ENCODE measurements at regions not wholly inside any gene's neighbourhood (a gene's known extent, or its start where the extent isn't known, plus 50 kb on each side); places are given as distances from the start of the nearest gene placed in this dataset.

DNA sequence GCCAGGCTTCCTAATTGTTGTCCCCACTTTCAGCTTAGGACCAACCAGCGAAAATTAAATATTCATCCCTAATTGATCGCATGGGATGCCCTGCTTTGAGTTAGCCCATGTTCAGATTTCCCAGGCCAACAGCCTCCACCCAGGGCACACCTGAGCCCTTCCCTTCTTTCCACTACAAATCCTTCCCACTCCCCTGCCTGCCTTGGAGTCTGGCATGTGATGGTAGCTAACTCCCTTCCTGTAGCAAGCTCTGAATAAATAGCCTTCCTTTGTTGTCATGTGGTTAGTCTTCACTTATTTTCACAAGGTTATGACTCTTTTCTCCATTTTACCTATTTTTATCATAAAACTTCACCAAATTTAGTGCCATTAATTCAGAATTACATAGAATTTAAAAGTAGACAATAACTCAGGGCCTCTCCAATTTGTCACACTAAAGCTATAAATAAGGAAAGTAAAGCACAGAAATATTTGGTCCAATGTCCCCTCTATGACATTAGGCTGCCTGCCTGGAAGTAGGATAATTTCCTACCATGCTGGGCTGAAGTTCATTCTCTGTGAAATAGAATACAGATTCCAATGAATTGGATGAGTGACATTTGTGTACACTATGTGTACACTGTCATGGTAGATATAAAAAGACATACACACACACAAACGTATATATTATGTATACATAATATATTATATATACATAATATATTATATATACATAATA, 166.4 kb upstream of the CPEB2 start:
- DNase-seq (ENCODE audit: low read depth in 2 of 2) = no peak

DNA sequence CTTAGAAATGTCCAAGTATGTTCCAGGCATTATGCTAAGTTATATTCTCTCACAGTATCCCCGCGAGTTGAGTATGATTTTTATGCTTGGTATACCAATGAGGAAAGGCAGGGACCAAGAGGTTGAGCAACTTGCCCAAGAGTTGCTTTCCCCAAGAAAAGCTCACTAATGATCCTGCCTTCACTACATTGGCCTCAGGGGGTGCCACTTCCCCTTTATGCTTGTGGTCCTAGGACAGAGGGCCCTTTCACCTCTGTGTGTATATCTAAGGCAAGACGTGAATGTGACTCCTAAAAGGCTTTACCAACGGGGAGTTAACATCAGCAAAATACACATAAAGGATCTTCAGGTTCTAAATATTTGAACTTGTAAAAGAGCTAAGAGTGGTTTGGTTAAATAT, 164.4 kb upstream of the CPEB2 start:
- DNase-seq (ENCODE audit: low read depth in 2 of 2) = no peak

DNA sequence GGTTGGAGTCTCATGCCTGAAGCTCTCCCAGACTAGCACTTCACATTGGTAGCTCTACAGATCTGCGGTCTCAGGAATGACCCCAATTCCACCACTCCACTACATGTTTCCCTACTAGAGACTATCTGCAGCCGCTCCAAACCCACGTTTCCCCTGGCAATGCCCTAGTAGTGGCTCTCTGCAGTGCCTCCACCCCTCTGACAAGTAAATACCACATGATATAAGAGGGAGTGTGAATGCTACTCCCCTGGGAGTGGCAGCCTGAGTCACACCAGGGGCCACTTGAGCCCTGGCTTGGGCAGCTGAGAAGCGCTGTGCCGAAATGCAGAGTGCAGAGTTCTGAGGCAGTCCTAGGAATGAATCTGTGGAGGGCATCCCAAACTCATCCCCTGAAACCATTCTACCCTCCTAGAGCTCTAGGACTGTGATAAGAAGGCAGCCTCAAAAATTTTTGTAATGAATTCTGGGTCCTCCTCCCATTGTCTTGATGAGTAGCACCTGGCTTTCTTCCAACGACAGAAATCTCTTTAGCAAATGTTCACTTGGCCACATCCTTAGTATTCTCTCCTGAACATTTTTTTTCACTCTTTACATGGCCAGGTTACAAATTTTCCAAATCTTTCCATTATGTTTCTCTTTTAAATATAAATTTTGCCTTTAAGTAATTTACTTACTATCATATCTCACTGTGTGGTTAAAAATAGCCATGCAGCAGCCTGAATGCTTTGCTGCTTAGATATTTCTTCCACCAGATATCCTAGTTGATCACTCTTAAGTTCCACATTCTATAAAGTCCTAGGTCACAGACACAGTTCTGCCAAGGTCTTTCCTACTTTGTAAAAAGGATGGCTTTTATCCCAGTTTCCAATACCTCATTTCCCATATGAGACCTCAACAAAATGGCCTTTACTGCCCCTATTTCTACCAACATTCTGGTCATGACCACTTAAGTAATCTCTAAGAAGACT, 160.2 kb upstream of the CPEB2 start:
- DNase-seq (ENCODE audit: low read depth in 2 of 2) = no peak

DNA sequence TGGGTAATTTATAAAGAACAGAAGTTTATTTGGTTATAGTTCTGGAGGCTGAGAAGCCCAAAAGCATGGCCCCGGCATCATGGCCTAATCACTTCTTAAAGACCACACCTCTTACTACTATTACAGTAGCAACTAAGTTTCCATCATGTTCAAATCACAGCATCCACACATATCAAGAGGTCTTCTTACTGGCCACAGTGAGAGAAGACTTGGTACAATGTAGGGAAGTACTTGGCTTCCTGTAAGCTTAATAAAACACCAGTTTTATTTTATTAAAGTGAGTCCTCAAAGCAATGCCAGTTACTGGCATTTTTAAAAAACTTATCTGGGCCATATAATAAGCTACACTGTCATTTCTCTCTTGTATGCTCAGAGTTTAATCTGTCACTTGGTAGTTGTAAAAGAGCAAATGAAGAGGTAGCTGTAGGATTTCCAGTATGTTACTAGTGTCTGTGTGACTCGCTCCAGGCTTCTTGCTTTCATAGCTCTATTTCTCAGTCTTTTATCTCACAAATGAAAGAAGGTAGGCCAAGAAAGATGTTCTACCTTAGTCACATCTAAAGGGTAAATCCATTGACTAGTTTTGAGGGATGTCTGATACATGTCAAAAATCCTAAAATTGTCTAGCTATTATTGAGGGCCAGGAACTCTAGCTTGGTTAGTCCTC, 159.2 kb upstream of the CPEB2 start:
- no peak for DNase-seq (ENCODE audit: low read depth in 2 of 2)

DNA sequence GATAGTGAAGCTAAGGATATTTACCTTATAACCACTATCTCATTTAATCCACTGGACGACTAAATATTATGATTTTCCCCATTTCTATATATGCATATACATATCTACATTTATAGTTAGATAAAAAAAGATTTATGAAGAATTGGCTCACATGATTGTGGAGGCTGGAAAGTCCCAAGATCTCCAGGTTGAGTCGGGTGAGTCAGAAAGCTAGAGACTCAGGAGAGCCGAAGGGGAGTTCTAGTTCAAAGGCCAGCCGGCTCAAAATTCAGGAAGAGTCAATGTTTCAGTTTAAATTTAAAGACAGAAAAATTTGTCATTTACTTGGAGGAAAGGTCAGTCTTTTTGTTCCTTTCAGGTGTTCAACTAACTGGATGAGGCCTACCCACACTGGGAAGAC, 158.2 kb upstream of the CPEB2 start:
- DNase-seq (ENCODE audit: low read depth in 2 of 2) = no peak

DNA sequence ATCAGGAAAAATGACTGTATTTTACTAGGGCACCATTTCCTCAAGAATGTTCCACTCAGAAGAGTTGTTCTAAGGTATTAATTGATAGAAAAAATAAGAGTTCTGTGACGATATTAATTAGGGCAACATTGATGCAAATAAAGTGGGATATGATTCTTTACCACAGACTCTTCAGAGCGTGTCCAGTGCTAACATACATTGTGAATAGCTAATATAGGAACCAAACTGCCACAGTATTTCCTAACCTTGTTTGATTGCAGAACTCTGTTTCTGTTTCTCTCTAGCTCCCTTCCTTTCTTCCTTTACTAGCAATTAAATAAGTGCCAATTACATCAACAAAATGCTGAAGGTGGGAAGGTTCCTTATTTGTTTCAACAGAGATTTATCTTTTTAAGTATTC, 154.1 kb upstream of the CPEB2 start:
- no peak for DNase-seq (ENCODE audit: low read depth in 2 of 2)

DNA sequence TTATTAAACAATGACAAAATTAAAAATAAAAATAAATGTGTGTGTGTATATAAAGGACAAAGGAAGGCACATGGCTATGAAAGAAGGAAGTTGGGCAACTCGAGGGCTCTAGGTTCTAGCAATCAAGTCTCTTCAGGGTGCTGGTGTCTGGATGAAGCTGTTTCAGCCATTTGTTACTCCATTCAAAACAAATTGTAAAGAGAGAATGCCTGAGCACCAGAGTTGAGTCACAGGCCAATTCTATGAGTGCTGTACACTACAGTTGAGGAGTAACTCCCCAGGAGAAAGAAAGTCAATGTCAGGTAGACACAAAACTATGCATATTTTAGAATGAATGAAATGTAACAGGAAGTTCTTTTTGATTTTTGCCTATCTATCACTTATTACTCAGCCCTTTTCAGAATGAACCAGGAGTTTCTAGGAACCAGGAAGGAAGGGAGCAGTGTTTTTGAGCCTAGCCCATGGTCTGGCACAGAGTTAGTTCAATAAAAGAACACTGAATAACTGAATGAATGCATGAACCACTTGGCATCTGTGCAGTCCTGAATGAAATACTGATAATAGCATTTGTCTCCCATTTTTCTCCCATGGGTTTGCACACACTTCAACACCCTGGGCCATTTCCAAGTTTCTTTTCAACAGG, 151.7 kb upstream of the CPEB2 start:
- DNase-seq (ENCODE audit: low read depth in 2 of 2) = no peak

DNA sequence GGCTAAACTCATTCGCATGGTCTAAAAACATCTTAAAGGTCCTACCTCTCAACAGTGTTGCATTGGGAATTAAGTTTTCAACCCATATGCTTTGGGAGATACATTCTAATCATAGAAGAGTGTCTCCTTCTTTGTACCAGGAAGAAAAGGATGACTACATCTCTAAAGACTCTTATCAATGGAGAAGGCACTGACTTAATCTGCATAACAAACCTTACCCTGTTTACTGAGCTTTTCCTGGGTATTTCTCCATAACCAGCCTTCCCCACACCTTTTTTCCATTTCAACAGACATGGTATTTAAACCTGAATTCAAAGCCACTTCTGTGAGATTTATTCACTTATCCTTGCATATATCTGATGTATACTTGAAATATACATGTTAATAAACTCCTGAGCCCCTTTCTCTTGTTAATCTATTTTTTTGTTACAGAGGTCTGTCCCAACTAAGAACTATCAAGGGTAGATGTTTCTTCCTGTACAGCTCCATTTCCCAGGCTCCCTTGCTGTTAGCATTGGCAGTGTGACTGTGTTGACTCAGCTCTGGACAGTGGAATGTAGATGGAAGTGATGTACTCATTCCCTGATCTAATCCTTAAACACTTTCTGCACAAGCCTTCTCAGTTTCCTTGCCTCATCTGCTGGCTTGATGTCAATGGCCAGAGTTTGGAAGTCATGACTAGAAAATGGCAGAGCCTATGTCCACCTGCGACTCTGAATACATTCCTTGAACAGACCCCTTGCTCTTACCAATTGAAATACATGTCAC, 148.9 kb upstream of the CPEB2 start:
- no peak for DNase-seq (ENCODE audit: low read depth in 2 of 2)

DNA sequence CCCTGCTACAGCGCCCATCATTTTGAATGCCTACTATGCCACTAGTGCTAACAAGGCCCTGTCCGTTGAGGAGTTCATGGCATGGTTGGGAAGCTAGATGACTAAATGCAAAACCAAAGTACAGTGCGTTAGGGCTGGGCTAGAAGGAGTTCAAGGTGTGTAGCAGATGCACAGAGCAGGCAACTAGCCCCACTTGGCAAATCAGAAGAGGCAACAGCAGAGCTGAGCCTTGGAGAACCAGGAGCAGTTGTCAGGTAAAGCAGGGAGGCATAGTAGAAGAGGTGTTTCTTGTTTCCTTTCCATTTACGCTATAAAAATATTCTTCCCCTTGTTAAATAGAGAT, 146.6 kb upstream of the CPEB2 start:
- no peak for DNase-seq (ENCODE audit: low read depth in 2 of 2)

DNA sequence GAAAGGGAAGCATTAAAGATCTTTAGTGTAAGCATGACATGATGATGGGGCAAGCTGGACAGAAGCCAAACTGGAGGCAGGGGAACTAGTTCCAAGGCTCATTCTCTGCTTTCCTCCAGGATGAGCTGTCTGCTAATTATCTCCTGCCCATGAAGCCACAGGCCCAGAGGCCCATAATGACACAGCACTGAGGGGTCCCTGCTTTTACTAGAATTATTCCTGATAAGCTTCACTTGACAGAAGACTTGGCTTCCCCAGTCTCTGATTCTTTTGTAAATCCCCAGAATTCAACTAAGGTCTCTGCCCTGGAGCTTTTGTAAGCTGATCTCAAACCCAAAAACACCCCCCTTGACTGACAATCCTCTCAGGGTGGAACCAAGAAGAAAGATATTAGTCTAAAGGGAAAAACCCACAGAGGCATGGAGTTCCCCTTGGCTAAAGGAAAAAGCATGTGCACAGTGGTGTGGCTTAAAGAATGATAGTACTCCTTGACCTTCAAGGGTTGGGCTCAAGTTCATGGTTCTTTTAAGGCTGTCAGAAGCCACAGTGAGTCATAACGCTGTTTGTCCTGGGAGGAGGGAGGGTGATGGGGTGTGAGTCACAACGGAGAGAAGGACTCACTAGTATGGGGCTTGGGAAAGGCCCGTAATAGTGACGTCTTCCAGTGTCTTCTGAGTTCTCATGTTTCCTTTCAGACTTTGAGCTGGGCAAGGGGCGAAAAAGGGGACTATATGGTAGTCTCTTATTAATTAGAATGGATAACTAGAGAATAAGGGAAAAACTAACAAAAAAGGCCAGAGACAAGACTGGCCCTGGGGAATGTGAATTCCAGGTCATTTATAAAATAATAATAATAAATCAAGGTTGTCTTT, 146.0 kb upstream of the CPEB2 start:
- peak; percentile 28 to 69 for DNase-seq (ENCODE audit: low read depth in 2 of 2)

DNA sequence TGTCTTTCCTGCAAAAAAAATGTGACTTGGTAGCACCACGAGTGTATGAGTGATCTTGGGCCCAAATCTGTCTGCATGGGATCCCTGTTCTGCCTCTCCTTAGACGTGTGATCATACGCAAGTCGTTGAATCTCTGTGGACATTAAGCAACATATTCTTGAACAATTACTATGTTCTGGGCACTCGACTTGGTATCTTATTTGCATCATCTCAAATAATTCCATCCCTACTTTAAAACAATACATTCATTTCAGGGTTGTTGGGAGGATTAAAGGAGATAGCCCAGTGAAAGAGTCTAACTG, 145.4 kb upstream of the CPEB2 start:
- DNase-seq (ENCODE audit: low read depth in 2 of 2) = no peak

DNA sequence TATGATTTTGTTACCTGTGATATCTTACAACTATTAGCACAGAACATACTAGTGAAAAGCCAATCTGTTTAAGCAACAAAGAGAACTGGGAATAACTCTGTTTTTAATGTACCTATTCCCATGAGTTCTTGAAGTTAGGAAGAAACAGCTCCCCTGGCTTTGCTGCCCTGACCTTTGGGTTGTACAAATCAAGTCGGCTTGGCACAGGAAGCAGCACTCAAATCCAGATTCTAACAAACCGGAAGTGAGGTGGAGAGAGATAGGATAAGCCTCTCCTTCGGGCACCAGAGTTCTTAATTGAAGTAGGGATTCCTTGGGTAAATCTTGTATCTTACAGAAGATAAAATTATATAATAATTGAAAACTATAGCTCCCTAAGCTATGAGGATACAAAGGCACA, 144.8 kb upstream of the CPEB2 start:
- DNase-seq (ENCODE audit: low read depth in 2 of 2) = no peak

DNA sequence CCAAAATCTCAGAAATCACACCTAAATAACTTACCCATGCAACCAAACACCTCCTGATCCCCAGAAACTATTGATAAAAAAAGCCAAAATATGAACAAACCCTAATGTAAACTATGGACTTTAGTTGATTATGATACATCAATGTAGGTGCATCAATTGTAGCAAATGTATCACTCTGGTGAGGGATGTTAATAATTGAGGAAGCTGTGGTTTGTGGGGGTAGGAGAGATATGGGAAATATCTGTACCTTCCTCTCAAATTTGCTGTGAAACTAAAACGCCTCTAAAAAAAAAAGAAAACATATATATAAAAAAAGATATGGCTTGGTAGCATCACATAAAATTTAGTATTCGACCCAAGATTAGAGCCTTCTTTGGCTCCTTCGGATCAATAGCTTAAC, 144.3 kb upstream of the CPEB2 start:
- DNase-seq (ENCODE audit: low read depth in 2 of 2) = no peak

DNA sequence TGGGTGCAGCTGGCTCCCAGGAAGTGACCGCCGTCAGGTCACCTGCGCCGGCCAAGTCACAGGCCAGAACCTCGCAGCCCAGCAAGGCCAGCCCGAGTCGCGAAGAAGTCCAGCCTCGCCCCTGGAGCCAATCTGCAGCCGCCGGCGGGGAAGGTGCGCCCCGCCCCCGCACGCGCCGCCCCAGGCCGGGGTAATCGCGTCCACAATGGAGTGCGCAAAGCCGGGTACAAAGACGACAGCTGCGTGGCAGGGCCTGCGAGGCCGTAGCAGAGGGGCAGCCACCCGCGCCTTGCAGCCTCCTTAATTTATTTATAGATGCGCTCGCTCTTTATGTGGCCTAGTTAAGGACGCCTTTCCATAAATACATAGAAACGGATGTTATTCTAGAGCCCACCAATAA, 139.4 kb upstream of the CPEB2 start:
- DNase-seq (ENCODE audit: low read depth in 2 of 2) = no peak

DNA sequence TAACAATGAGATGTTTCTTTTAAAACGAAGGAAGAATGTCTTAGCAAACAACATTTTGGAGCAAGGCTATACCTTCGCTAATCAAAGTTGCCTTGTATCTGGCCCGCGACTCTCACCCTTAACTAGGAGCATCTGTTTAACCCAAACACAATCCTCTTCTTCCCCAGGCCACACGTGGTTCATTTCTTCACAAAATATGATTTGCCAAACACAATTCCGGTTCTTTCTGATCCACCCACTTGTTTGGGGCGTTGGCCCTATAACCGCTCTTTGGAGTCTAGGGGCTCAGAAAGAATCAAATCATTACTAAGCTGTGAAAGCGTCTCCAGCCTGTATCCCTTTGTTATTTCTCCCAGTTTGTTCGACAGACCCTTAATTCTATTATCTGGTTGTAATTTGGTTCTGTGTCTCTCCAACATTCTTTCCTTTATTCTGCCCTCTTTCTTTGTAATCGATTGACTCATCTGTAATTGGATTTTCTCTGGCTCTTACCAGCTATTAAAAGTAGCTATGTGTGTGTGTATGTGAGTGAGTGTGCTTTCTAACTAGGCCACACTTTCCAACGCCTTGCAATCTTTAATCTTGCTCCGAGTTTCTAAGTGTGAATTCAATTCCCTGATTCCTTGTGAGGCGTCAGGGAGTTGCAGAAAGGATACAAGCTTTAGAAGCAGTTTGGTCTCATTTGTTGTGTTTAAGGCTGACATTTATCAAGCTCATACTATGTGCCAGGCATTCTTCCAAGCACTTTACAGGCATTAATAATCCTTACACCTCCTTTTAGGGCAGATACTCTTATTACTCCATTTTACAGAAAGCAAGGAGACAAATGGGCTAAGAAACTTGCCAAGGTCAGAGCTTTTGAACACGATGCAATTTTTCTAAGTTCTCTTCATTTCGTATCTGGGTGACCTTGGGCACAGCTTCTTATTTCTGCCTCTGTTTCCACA, 138.6 kb upstream of the CPEB2 start:
- no peak for DNase-seq (ENCODE audit: low read depth in 2 of 2)

DNA sequence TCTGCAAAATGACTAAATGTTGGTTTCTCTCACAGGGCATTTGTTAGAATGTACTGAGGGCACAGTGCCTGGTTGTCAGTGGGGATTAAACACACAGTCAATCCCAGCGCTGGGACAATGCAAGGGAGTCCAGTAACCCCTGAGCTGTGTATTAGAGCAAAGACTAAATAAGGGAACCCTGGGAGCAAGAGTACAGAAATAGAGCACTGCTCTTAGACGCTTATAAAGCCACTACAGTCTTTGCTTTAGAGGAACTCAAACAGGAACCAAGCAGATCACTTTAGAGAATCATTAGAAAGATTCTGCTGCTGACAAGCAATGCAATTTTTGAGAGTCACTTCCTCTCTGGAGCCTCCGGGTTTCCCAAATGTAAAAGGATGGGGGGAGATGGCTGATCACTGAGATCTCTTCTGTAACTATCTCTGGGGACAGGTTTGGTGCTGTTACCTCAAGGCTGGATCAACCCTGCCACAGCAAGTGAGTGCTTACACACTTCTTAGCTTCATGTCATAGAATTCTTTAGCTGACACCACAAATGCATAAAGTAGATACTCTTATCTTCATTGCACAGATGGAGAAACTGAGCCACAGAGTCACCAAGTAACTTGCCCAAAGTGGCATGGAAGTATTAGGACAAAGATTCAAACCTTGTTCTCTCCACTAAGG, 137.8 kb upstream of the CPEB2 start:
- no peak for DNase-seq (ENCODE audit: low read depth in 2 of 2)

DNA sequence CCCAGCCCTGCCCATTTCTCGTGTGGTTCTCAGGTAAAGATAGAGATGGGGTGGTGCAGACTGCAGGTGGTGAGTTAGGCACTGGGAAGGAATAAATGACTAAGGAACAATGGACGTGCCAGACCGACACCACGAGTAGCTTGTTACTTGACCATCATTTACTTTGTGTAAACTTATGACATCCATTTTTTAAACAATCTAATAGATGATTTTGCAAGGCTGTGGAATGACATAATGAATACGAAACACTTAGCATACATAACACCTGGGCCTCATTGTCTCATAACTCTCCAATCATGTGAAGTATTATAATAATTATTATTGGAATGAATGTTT, 137.3 kb upstream of the CPEB2 start:
- no peak for DNase-seq (ENCODE audit: low read depth in 2 of 2)

DNA sequence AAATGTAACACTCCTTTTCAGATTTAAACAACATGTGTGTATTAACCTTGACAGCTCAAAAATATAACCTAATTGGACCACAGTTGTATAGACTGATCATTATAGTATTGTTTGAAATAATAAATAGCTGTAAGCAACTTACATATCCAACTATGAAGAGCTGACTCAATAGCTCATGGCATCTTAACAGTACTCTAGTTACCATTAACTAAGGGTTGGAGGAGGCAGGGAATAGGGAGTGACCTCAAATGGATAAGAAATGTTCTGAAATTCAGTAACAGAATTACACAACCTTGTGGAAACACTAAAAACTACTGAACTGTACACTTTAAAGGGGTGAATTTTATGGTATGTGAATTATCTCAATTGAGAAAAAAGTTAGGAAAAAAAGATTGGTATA, 136.5 kb upstream of the CPEB2 start:
- no peak for DNase-seq (ENCODE audit: low read depth in 2 of 2)

DNA sequence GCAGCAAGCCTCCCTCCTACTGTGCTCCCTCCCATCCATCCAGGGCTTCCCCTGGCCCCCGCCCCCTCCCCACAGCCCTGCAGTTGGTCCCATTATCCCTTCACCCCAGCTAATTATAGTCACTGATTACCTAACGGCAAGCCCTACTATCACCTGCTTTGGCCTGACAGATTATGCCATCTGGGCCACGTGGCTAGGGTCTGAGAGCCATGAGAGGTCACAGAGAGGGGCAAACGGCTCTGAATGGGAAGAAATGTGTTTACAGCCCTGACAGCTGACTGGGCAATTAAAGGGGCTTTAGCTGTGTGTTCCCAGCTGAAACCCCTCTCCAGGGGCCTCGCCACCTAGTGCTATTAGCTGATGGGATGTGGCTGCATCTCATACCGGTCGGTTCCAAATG, 134.4 kb upstream of the CPEB2 start:
- DNase-seq (ENCODE audit: low read depth in 2 of 2) = no peak

Data from stimulated activated CD4-positive, alpha-beta T cell treated with anti-CD3 and anti-CD28 coated beads, Interleukin-4, amount 100 ng/mL, for 48 hours (primary cell).